ENCODE measurements at regions not wholly inside any gene's neighbourhood (a gene's known extent, or its start where the extent isn't known, plus 50 kb on each side); places are given as distances from the start of the nearest gene placed in this dataset.

DNA sequence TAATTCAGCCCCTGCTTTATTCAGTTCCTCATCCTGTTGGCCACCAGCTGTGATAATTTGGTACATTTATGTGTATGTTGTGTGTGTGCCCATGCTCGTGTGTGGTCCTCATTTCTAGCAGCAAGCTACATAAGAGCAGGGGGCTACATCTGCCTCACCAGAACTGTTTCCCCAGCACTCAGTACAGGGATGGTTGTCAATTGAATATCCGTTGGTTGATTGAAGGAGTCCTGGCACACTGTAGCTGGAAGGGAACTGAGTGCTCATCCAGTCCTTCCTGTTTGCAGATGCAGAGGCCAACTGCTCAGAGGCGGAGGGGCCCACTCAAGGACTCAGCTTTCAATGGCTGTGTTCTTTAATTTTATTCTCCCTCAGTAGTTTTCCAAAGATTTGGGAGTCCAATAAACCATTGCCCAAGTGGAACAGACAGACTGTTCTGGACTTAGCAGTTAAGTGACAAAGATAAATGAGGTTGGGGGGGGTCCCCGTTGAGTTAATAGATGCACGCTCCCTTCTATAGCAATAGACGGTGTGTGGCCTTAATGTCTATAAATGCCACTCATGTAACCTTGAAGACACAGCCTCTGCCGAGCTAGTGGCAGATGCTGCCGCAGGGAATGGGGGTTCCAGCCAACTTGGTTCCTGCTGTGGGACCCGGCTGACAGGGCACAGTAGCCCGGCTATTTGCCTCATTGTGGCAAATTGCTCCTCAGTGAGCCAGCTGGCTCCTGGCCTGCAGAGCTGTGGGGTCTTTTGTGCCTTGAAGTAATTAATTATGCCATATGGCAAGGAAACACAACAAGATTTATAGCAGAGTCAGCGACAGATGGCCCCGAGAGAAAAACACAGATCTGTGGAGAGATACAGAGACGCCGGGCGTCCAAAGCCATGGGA is 71.4 kb upstream of the GRK3 start:
- no peaks in the 10 kb centered on the region for H3F3A ChIP-seq (replicated peaks; ENCODE audit: low read depth)
- H4K20me1 ChIP-seq (replicated peaks; ENCODE audit: insufficient read depth), result 0 out of 2 replicates have a peak, but pooled peaks cover 3% of the 10 kb centered on the region
- Mint-ChIP-seq H3K4me3 (no peak overlapping the region), H3K27ac (no peak overlapping the region), H3K4me1 (peaks cover 6% of the 10 kb centered on the region), H3K27me3 (ENCODE audit: insufficient read depth, low read depth, poor library complexity) (peaks cover 11% of the 10 kb centered on the region), H3K36me3 (ENCODE audit: low read depth) (peaks cover 10% of the 10 kb centered on the region; the same call in 2 of the 3 replicates), H3K9me3 (no peaks in the 10 kb centered on the region)
- ATAC-seq (no peak), DNase-seq (ENCODE audit: low spot score) (no peak)
- H2AFZ ChIP-seq, result no peak overlapping the region
- H3K36me3 ChIP-seq (ENCODE audit: insufficient read depth), result no peaks in the 10 kb centered on the region
- H3K4me3 ChIP-seq, result no peak overlapping the region
- H3K79me2 ChIP-seq (replicated peaks; ENCODE audit: insufficient read depth), result no peaks in the 10 kb centered on the region
- no peaks in the 10 kb centered on the region for H3K27me3 ChIP-seq (ENCODE audit: insufficient read depth)
- no peak overlapping the region for H3K27ac ChIP-seq (ENCODE audit: low read depth)
- H3K4me2 ChIP-seq, result no peak overlapping the region
- peaks cover 9% of the 10 kb centered on the region; the same call in 1 of the 2 replicates for H3K4me1 ChIP-seq (ENCODE audit: insufficient read depth)
- TF ChIP-seq POLR2AphosphoS5 (IDR thresholded peaks at IDR 0.05; ENCODE audit: low read depth) (no peak), ZNF331 (CRISPR knock-in tag; IDR thresholded peaks at IDR 0.05; ENCODE audit: low read depth) (no peak), EZH2 (IDR thresholded peaks at IDR 0.05; ENCODE audit: low read depth, unreplicated experiment) (no peak), STAT1 (IDR thresholded peaks at IDR 0.05; ENCODE audit: unreplicated experiment) (no peak)
- 0 out of 2 replicates have a peak, but pooled peaks cover 7% of the 10 kb centered on the region for H3K9me2 ChIP-seq (ENCODE audit: insufficient read depth)

DNA sequence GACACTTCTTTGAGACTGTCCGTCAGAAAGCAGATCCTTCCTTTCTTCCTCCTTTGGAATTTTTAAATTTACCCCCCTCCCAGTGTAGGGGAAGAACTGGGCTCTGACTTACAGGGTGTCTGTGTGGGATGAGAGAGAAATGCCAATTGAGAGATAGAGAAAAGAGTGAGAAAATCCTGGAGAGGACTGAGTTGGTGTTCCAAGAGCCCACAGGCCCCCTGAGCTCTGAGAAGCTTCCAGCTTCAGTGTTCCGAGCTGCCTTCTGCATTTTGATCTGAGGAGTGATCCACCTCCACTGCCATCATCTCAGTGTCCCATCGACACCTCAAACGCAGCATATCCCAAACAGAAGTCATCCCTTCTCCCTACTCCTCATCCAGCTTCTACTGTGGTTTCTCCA is 70.7 kb upstream of the GRK3 start:
- peaks cover 9% of the 10 kb centered on the region; the same call in 1 of the 2 replicates for H3K4me1 ChIP-seq (ENCODE audit: insufficient read depth)
- no peak overlapping the region for H3K4me3 Mint-ChIP-seq
- H3K36me3 ChIP-seq (ENCODE audit: insufficient read depth), result no peaks in the 10 kb centered on the region
- TF ChIP-seq ZNF114 (CRISPR knock-in tag; IDR thresholded peaks at IDR 0.05), result no peak
- TF ChIP-seq JUNB (IDR thresholded peaks at IDR 0.05; ENCODE audit: unreplicated experiment), result no peak
- TF ChIP-seq STAT1 (IDR thresholded peaks at IDR 0.05; ENCODE audit: unreplicated experiment), result no peak
- no peak for TF ChIP-seq EZH2phosphoT487 (IDR thresholded peaks at IDR 0.05; ENCODE audit: unreplicated experiment)
- TF ChIP-seq ZNF331 (CRISPR knock-in tag; IDR thresholded peaks at IDR 0.05; ENCODE audit: low read depth), result no peak
- TF ChIP-seq, protein P1, sequence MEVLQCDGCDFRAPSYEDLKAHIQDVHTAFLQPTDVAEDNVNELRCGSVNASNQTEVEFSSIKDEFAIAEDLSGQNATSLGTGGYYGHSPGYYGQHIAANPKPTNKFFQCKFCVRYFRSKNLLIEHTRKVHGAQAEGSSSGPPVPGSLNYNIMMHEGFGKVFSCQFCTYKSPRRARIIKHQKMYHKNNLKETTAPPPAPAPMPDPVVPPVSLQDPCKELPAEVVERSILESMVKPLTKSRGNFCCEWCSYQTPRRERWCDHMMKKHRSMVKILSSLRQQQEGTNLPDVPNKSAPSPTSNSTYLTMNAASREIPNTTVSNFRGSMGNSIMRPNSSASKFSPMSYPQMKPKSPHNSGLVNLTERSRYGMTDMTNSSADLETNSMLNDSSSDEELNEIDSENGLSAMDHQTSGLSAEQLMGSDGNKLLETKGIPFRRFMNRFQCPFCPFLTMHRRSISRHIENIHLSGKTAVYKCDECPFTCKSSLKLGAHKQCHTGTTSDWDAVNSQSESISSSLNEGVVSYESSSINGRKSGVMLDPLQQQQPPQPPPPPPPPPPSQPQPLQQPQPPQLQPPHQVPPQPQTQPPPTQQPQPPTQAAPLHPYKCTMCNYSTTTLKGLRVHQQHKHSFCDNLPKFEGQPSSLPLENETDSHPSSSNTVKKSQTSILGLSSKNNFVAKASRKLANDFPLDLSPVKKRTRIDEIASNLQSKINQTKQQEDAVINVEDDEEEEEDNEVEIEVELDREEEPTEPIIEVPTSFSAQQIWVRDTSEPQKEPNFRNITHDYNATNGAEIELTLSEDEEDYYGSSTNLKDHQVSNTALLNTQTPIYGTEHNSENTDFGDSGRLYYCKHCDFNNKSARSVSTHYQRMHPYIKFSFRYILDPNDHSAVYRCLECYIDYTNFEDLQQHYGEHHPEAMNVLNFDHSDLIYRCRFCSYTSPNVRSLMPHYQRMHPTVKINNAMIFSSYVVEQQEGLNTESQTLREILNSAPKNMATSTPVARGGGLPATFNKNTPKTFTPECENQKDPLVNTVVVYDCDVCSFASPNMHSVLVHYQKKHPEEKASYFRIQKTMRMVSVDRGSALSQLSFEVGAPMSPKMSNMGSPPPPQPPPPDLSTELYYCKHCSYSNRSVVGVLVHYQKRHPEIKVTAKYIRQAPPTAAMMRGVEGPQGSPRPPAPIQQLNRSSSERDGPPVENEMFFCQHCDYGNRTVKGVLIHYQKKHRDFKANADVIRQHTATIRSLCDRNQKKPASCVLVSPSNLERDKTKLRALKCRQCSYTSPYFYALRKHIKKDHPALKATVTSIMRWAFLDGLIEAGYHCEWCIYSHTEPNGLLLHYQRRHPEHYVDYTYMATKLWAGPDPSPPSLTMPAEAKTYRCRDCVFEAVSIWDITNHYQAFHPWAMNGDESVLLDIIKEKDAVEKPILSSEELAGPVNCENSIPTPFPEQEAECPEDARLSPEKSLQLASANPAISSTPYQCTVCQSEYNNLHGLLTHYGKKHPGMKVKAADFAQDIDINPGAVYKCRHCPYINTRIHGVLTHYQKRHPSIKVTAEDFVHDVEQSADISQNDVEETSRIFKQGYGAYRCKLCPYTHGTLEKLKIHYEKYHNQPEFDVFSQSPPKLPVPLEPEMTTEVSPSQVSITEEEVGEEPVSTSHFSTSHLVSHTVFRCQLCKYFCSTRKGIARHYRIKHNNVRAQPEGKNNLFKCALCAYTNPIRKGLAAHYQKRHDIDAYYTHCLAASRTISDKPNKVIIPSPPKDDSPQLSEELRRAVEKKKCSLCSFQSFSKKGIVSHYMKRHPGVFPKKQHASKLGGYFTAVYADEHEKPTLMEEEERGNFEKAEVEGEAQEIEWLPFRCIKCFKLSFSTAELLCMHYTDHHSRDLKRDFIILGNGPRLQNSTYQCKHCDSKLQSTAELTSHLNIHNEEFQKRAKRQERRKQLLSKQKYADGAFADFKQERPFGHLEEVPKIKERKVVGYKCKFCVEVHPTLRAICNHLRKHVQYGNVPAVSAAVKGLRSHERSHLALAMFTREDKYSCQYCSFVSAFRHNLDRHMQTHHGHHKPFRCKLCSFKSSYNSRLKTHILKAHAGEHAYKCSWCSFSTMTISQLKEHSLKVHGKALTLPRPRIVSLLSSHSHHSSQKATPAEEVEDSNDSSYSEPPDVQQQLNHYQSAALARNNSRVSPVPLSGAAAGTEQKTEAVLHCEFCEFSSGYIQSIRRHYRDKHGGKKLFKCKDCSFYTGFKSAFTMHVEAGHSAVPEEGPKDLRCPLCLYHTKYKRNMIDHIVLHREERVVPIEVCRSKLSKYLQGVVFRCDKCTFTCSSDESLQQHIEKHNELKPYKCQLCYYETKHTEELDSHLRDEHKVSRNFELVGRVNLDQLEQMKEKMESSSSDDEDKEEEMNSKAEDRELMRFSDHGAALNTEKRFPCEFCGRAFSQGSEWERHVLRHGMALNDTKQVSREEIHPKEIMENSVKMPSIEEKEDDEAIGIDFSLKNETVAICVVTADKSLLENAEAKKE (CRISPR knock-in tag; IDR thresholded peaks at IDR 0.05), result no peak
- no peak for TF ChIP-seq CREB1 (CRISPR knock-in tag; IDR thresholded peaks at IDR 0.05; ENCODE audit: low read depth)
- DNase-seq (ENCODE audit: low spot score), result no peak
- H3K79me2 ChIP-seq (replicated peaks; ENCODE audit: insufficient read depth), result no peaks in the 10 kb centered on the region
- ATAC-seq, result no peak
- no peaks in the 10 kb centered on the region for H3F3A ChIP-seq (replicated peaks; ENCODE audit: low read depth)
- 0 out of 2 replicates have a peak, but pooled peaks cover 3% of the 10 kb centered on the region for H4K20me1 ChIP-seq (replicated peaks; ENCODE audit: insufficient read depth)
- peaks cover 6% of the 10 kb centered on the region for H3K4me1 Mint-ChIP-seq
- no peak overlapping the region for H3K27ac Mint-ChIP-seq
- H3K9me2 ChIP-seq (ENCODE audit: insufficient read depth), result 0 out of 2 replicates have a peak, but pooled peaks cover 7% of the 10 kb centered on the region
- no peak overlapping the region for H3K4me2 ChIP-seq
- H3K27ac ChIP-seq (ENCODE audit: low read depth), result no peak overlapping the region
- H3K4me3 ChIP-seq, result no peak overlapping the region
- H3K27me3 ChIP-seq (ENCODE audit: insufficient read depth), result no peaks in the 10 kb centered on the region
- H3K36me3 Mint-ChIP-seq (ENCODE audit: low read depth), result peaks cover 10% of the 10 kb centered on the region; the same call in 2 of the 3 replicates
- no peaks in the 10 kb centered on the region for H3K9me3 Mint-ChIP-seq
- no peak overlapping the region for H2AFZ ChIP-seq
- H3K27me3 Mint-ChIP-seq (ENCODE audit: insufficient read depth, low read depth, poor library complexity), result peaks cover 11% of the 10 kb centered on the region

Data from GM23338 (cell line).